B cell (primary cell): ENCODE measurements at regions not wholly inside any gene's neighbourhood (a gene's known extent, or its start where the extent isn't known, plus 50 kb on each side); places are given as distances from the start of the nearest gene placed in this dataset.

ENCODE experiments used
- ATAC-seq: fragments of 200-7000 bp; cut with Tn5 transposase; one replicate; pipeline ENCODE4 v1.10.0; 2021; ENCODE audit warnings: low read depth, mild to moderate bottlenecking, moderate number of reproducible peaks, moderate library complexity
- CTCF ChIA-PET: fragments of 350-600 bp; sonication (Branson Sonifier 250); formaldehyde crosslinking; loops from one replicate; lab custom pipeline; 2021; ENCODE audit warnings: antibody characterized with exemption, inconsistent platforms; lab: Charles Lee
- POLR2A ChIA-PET: fragments of 350-600 bp; sonication (Branson Sonifier 250); formaldehyde crosslinking; loops from one replicate; lab custom pipeline; 2021; ENCODE audit warnings: antibody characterized with exemption; lab: Charles Lee
- DNase-seq: peaks from one replicate; pipeline ENCODE4 v3.0.0; 2013
- H2AFZ ChIP-seq: 2 replicates; pipeline ENCODE4 v1.6.1; 2012; ENCODE audit warnings: mild to moderate bottlenecking, low read depth, low read length; ENCODE audit not compliant: insufficient read depth, poor library complexity, severe bottlenecking
- H3K27ac ChIP-seq, 2 donors: 1 replicate in 1 of 2; 2 replicates in 1 of 2; pipeline ENCODE4 v1.5.1; 2012 to 2013; ENCODE audit warnings: low read length in 2 of 2, mild to moderate bottlenecking in 2 of 2, moderate library complexity in 1 of 2
- H3K27me3 ChIP-seq, 4 experiments: fragments of 200-600 bp in 1 of 4; sonication (generic) in 1 of 4; replicated peaks in 1 of 4; 1 replicate in 2 of 4; 2 replicates in 2 of 4; pipeline versions ENCODE4 v1.6.1 to v1.7.0; 2013 to 2016; ENCODE audit warnings: low read length in 3 of 4, mild to moderate bottlenecking in 2 of 4, mixed read lengths in 1 of 4, moderate library complexity in 1 of 4; ENCODE audit not compliant: insufficient read depth in 4 of 4, control insufficient read depth in 3 of 4; ENCODE audit errors: control extremely low read depth in 1 of 4
- H3K36me3 ChIP-seq, 2 experiments: replicated peaks in 1 of 2; 1 replicate in 1 of 2; 2 replicates in 1 of 2; pipeline versions ENCODE4 v1.6.1 to v1.7.1; 2013; ENCODE audit warnings: low read length in 1 of 2; ENCODE audit not compliant: insufficient read depth in 2 of 2, control insufficient read depth in 1 of 2; ENCODE audit errors: control extremely low read depth in 1 of 2, extremely low read depth in 1 of 2
- H3K4me1 ChIP-seq, 2 donors: fragments of 200-600 bp in 1 of 2; sonication (generic) in 1 of 2; 1 replicate in 1 of 2; 2 replicates in 1 of 2; pipeline versions ENCODE4 v1.5.1 to v1.6.1; 2013 to 2017; ENCODE audit warnings: low read length in 2 of 2; ENCODE audit not compliant: control insufficient read depth in 2 of 2, insufficient read depth in 2 of 2
- H3K4me2 ChIP-seq: replicated peaks from 2 replicates; pipeline ENCODE3; 2012; ENCODE audit warnings: mild to moderate bottlenecking, low read depth, low read length; ENCODE audit not compliant: poor library complexity, severe bottlenecking
- H3K4me3 ChIP-seq, 5 experiments: fragments of 200-600 bp in 1 of 5; sonication (generic) in 1 of 5; 1 replicate in 3 of 5; 2 replicates in 2 of 5; pipeline versions ENCODE4 v1.5.1 to v1.7.0; 2011 to 2016; ENCODE audit warnings: low read length in 4 of 5, mild to moderate bottlenecking in 4 of 5, low read depth in 2 of 5, control low read depth in 1 of 5, moderate library complexity in 1 of 5; ENCODE audit not compliant: insufficient read depth in 1 of 5; ENCODE audit errors: control extremely low read depth in 1 of 5, extremely low read depth in 1 of 5
- H3K79me2 ChIP-seq: fragments of 200-600 bp; sonication (generic); one replicate; pipeline ENCODE4 v1.6.0; 2016; ENCODE audit warnings: low read length; ENCODE audit not compliant: control insufficient read depth, insufficient read depth
- H3K9ac ChIP-seq: fragments of 200-600 bp; sonication (generic); 2 replicates; pipeline ENCODE4 v1.6.1; 2017; ENCODE audit warnings: mild to moderate bottlenecking, low read length, moderate library complexity
- H3K9me3 ChIP-seq, 3 donors: one replicate each; pipeline versions ENCODE4 v1.6.1 to v1.7.1; 2013; ENCODE audit warnings: low read length in 2 of 3; ENCODE audit not compliant: control insufficient read depth in 2 of 3, insufficient read depth in 1 of 3; ENCODE audit errors: control extremely low read depth in 1 of 3
- H4K20me1 ChIP-seq: 2 replicates; pipeline ENCODE4 v1.6.0; 2012; ENCODE audit warnings: mild to moderate bottlenecking, low read length; ENCODE audit not compliant: insufficient read depth, control insufficient read depth, poor library complexity, severe bottlenecking
- H3K27ac Mint-ChIP-seq: one replicate; pipeline ENCODE4 v1.8.0; 2021; ENCODE audit warnings: mixed read lengths
- H3K27me3 Mint-ChIP-seq: one replicate; pipeline ENCODE4 v1.8.0; 2021; ENCODE audit warnings: mixed read lengths
- H3K4me1 Mint-ChIP-seq: one replicate; pipeline ENCODE4 v1.8.0; 2021; ENCODE audit warnings: mixed read lengths
- H3K4me3 Mint-ChIP-seq: one replicate; pipeline ENCODE4 v1.8.0; 2021; ENCODE audit warnings: mixed read lengths
- H3K9me3 Mint-ChIP-seq: one replicate; pipeline ENCODE4 v1.8.0; 2022; ENCODE audit warnings: mixed read lengths; ENCODE audit not compliant: insufficient read depth
- CTCF ChIP-seq: fragments of 200-600 bp; IDR thresholded peaks from one replicate; pipeline ENCODE4 v1.8.0; 2022; ENCODE audit warnings: antibody characterized with exemption, mild to moderate bottlenecking
- EZH2 ChIP-seq: IDR thresholded peaks from 2 replicates; pipeline ENCODE4 v1.6.1; 2012; ENCODE audit warnings: borderline replicate concordance, low read depth, mild to moderate bottlenecking, moderate library complexity, low read length; ENCODE audit not compliant: insufficient read depth, poor library complexity, severe bottlenecking
- WGBS: methylation state at CpG from one replicate; pipeline ENCODE4 v1.1.5; 2013; ENCODE audit warnings: missing lambda C conversion rate; ENCODE audit not compliant: insufficient coverage; 5-methylcytosine and 5-hydroxymethylcytosine counted together
- intact Hi-C: fragments of 100-400 bp; cut with micrococcal nuclease; formaldehyde crosslinking; loops from one replicate; pipeline ENCODE4 v1.10.0; 2022

- Histone ChIP-seq H3K4me2 (no peak overlapping the region), H3K9me3 (no peaks in the 10 kb centered on the region), H2AFZ (no peak overlapping the region), H3K27me3 (no peaks in the 10 kb centered on the region), H3K4me1 (peaks cover 0 to 7% of the 10 kb centered on the region in 2 donors), H3K9ac (no peak overlapping the region), H4K20me1 (no peaks in the 10 kb centered on the region), H3K4me3 (no peak overlapping the region), H3K36me3 (no peaks in the 10 kb centered on the region), H3K79me2 (no peaks in the 10 kb centered on the region), H3K27ac (no peak overlapping the region)
- no peak overlapping the region for H3K4me3 Mint-ChIP-seq
- H3K27me3 Mint-ChIP-seq, result no peaks in the 10 kb centered on the region
- peaks cover 18% of the 10 kb centered on the region for H3K4me1 Mint-ChIP-seq
- TF ChIP-seq EZH2 (no peak), CTCF (no peak)
- no peak for DNase-seq
- H3K9me3 Mint-ChIP-seq, result no peaks in the 10 kb centered on the region
- ATAC-seq, result no peak
- H3K27ac Mint-ChIP-seq, result no peak overlapping the region
- intact Hi-C loops, result no loop called here
- CTCF ChIA-PET, result no interaction called here
- POLR2A ChIA-PET, result no interaction called here
- WGBS, result no CpG with 5 or more reads among the region's 1 CpG
Observed at GRCh38 chr5:116912221-116912620, 337.6 kb upstream of the SEMA6A start.

- no peak overlapping the region for H3K9ac ChIP-seq
- no peak overlapping the region for H3K4me3 Mint-ChIP-seq
- ChIA-PET POLR2A (no interaction called here), CTCF (no interaction called here)
- H3K9me3 ChIP-seq, result no peaks in the 10 kb centered on the region
- H3K36me3 ChIP-seq, result no peaks in the 10 kb centered on the region
- no peak overlapping the region for H3K27ac ChIP-seq
- H3K9me3 Mint-ChIP-seq, result no peaks in the 10 kb centered on the region
- no peak for TF ChIP-seq EZH2
- no peak for TF ChIP-seq CTCF
- H3K4me1 ChIP-seq, result peaks cover 0 to 7% of the 10 kb centered on the region in 2 donors
- intact Hi-C loops, result no loop called here
- H3K4me1 Mint-ChIP-seq, result peaks cover 18% of the 10 kb centered on the region
- H3K4me3 ChIP-seq, result no peak overlapping the region
- no peak overlapping the region for H2AFZ ChIP-seq
- ATAC-seq (no peak), DNase-seq (no peak)
- H3K27ac Mint-ChIP-seq, result no peak overlapping the region
- no peaks in the 10 kb centered on the region for H3K79me2 ChIP-seq
- H3K27me3 ChIP-seq, result no peaks in the 10 kb centered on the region
- no peaks in the 10 kb centered on the region for H3K27me3 Mint-ChIP-seq
- no peaks in the 10 kb centered on the region for H4K20me1 ChIP-seq
- no CpG with 5 or more reads among the region's 1 CpG for WGBS
- no peak overlapping the region for H3K4me2 ChIP-seq
Observed at GRCh38 chr5:116911074-116911473, 336.5 kb upstream of the SEMA6A start.
